NCI-H2227 treated with DMSO at 0.1 percent for 48 hours (cell line): ENCODE measurements at regions not wholly inside any gene's neighbourhood (a gene's known extent, or its start where the extent isn't known, plus 50 kb on each side); places are given as distances from the start of the nearest gene placed in this dataset.

ENCODE experiments used
- DNase-seq: peaks from one replicate; lab custom pipeline; 2025; lab: John Stamatoyannopoulos, UW

DNA sequence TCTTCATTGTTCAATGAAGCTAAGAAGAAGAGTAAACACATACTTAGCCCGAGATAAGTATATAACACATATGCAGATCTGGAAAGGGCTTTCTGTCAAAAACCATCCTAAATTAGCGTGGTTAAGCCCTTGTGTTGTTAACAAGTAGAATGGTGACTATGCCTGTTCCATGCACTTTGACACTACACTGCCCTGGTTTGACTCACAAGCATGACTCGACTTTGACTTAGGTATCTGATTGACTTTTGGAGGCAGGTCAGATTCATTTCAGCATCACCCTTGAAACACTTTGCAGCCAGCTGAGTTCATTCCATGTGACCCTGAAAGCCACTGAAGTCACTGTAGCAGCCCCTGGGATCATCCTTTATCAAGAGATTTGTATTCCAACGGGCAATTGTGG, 239.8 kb downstream of the TBX18 start:
- no peak for DNase-seq

DNA sequence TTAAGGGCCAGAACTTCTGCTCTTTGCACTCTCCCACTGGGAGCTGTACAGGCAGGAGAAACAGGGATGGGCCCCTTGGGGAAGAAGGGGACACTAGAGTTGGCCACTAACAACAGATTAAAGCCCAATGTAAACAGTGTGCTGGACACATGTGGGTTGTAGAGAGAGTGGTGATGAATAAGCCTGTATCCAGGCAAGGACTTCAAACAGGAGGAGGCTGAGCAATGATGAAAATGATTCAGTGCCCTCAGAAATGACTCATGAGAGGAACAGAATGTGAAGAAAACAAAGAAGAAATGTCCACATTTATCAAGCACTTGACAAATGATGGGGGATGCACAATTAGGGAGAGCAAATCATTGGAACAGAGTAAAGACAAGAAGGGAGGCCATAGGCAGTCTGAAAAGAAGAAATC, 242.3 kb downstream of the TBX18 start:
- DNase-seq, result no peak

DNA sequence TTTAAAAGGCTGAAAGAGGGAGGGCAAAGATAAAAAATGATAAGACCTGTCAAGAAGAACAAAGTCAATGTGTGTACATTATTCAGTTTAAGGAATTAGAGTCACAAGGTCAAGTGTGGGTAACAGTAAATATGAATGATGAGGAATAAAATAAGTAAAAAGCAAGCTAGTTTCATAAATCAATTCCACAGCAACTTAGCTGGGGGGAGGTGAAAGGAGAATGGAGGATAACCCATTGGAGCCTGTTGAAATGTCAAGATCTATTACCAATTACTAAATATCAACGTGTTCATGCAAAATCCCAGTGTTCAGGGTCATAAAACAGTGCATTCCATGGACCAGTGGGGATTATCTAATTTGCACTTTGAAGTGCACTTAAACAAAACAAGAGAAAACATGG, 242.9 kb downstream of the TBX18 start:
- DNase-seq, result no peak

DNA sequence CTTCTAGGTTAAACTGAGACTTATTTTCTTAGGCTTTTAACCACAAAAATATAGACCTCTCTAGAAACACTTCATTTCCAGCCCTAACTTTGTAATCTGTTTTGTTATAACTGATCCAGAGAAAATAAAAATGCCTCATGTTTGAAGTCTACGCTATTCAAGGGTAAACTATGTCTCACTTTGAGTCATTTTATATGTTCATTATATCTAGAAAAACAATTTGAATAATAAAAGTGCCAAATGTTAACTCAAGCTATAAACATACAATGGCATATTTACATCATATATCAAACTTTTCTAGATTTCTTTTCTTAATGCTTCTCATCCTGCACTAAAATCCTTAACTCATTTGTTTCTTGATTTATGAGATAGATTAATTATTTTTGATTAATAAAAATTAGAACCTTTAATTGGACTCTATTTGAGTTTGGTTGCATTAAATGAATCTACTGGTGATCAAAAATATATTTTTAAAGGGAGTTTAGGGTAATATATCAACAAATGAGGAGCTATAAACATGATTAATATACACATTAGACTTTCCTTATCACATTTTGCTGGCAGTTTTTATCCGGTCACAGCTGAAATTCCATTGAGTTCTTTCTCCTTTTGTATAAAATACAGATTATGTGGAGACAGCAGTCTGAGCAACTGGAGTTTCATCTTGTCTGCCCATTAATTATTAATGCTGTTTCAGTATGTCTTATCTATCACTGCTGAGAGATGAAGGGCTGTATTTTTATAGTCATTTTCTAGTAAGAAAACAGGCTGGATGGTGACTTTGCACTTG, 246.5 kb downstream of the TBX18 start:
- DNase-seq, result no peak

DNA sequence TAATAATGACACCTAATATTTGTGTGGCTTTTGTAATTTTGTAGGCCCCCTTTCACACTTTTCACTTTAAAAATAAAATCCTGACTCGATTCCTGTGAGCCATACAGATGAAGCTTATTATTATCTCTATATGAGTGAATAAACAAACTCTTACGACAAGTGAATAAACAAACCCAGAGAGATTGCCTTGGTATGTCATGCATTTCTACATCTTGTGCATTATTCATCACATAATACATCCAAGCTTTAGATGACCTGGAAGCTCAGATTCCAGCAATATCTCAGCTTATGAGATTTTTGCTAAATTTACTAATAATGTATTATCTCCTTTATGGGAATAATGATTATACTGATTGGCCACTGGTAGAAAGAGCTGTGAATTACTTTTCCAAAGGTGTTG, 248.2 kb downstream of the TBX18 start:
- DNase-seq, result no peak

DNA sequence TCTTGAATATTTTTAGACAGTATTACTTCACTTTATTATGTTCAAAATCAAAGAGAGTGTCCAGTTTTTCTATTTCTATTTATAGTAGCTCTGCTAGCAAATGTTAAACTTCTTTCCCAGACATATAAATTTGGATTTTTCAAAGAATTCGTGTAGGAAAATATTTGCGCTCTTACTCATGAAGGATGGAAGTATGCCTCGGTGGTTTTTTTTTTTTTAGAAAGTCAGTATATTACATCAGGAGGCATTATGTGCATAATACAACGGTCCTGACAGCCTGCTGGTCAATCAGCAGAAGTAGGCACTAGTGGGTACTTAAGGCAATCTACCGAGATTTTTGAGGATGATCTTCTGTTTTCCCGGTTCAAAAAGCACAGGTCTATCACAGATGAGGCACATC, 249.3 kb downstream of the TBX18 start:
- DNase-seq, result no peak

DNA sequence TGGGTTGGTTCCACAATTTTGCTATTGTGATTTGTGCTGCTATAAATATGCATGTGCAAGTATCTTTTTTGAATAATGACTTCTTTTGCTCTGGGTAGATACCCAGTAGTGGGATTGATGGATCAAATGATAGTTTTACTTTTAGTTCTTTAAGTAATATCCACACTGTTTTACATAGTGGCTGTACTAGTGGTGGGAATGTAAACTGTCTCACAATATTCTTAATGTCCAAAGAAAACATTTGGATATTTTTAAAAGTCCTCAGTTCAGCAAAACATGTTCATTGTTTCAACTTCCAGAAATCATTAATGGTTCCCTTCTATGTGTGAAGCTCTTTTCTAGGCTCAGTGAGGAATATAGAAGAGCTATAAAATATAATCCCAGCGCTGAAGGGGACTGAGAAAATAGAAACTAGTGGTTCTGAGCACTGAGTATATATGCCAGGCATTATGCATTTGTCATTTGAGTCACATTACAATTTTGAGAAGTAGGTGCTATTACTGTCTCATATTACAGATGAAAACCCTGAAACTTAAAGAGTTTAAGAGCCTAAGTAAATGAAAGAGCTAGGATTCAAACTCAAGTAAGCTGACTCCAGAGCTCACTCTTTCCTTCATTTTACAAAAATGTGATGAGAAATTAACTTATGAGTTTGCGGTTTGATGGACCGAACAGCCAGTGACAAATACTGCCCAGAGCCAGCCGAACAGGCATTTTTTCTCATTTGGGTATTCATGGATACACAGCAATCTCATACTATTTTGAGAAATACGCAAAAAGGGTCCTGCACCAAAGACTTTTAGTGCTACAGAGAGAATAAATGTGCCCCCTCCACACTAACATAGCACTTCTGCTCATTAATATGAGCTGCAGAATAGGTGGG, 250.1 kb downstream of the TBX18 start:
- no peak for DNase-seq

DNA sequence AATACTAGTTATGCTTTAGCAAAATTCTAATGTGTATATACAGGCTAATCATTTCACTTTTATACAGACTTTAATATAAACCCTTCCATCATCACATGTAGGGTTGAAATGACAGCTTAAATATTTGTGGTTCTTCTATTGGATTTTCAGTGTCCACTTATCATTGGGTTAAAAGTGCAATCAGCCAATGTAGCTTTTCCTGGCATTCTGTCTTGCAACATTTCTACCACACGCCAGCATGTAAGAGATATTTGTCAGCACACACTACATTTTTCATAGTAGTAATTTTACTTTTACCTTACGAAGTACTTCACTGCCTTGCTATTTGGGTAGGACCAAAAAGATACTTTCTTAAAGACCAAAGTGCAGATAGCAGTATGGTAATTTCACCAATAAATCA, 252.0 kb downstream of the TBX18 start:
- DNase-seq, result no peak

DNA sequence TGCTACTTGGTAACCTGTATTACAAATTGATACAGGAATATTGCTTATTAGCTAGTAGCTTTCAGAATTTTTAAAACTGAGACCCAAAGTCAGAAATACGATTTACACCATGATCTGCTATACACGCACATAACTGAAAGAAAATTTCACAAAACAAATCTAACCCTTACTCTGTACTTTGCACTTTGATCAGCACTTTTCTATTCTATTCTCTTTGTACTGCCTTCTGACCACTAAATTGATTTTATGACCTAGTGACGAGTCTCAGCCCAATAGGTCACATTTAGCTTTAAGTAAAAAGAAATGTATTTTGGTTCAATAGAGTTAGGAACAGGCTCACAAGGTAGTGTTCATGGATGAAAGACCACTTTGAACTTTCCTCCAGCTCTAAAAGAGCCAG, 252.5 kb downstream of the TBX18 start:
- DNase-seq, result no peak

DNA sequence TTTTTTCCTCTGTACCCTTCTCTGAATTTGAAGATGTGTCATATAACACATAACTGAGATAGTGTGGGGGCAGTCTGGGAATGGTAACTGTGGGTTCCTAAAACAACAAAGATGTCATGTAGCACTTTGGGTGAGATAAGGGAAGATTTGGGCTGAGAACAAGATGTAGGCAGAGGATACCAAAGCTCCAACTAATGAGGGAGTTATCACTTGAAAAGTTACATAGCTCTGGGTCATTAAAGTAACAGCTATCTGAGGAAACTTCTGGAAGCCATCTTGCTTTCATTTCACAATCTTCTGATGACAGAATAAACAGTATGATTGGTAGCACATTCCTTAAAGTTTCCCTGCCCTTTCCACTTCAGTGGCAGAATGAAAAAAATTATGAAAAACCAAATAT, 255.4 kb downstream of the TBX18 start:
- DNase-seq, result no peak

DNA sequence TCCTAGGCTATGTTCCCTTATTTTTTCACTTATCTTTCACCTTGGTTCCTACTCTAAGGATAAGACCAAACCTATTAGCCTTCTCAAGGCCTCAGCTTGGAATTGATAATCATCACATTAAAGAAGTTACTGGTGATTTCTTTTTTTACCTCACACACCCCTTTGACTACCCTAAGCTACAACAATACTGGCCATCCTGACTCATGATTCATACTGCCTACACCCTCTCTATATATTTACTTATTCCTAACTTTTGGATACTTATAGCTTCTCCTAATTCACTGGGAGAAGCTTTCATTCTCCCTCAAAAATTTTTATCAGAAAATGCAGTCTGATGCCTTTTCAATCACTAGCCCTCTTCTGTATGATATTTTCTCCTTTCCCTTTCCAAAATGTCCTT, 256.1 kb downstream of the TBX18 start:
- no peak for DNase-seq

DNA sequence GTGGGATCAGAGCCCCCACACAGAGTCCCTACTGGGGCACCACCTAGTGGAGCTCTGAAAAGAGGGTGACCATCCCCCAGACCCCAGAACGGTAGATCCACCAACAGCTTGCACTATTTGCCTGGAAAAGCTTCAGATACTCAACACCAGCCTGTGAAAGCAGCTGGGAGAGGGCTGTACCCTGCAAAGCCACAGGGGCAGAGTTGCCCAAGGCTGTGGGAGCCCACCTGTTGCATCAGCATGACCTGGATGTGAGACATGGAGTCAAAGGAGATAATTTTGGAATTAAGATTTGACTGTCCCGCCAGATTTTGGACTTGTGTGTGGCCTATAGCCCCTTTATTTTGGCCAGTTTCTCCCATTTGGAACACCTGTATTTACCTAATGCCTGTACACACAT, 260.4 kb downstream of the TBX18 start:
- no peak for DNase-seq

DNA sequence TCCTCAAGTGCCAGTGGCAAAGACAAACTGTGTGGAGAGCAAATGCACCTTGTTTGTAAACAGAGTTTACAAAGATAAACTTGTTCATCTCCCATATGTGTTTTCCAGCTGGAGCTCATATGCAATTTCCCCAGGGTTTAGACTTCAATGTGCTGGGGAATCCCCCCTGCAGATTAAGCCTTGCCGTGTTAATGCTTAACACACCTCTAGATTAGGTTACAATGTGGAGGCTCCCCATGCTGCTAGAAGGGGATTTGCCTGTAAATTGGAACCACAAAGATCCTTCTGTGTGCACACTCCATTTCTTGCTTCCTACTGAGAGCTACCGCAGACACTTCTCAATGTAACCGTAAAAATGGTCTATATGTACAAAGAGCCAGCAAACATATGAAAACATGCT, 263.1 kb downstream of the TBX18 start:
- DNase-seq, result no peak

DNA sequence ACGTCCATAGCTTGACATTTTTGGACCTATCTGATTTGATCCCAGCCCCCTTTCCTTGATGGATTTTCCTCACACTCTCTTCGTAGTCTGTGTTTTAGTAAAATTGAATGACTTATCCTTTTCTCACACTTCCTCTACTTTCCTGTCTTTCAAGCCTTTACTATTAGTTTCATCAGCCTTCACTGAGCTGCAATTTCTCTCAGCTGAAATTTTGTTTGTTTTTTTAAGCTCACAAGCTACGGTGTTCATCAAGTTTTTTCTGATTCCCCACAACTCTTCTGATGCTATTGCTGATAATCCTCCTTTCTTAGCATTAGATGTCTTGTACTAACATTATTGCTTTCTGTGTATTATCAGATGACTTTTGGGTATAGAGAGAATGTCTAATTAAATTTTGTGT, 263.7 kb downstream of the TBX18 start:
- DNase-seq, result no peak

DNA sequence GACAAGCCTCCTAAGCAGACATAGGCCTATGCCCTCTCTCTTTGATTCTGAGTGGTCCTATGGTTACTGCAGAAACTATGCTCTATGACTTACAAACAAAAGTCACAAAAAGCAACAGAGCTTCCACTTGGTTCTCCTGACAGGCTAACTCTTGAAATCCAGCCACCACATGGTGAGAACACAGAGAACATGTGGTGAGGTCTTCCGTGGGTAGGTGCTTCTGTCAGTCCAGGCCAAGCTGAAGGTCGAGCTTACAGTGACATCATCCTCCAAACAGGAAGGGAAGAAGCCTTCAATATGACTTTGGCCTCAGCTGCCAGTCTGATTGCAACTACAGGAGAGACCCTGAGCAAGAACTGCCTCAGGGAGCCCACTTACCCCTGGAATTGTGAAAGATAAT, 265.5 kb downstream of the TBX18 start:
- DNase-seq, result no peak

DNA sequence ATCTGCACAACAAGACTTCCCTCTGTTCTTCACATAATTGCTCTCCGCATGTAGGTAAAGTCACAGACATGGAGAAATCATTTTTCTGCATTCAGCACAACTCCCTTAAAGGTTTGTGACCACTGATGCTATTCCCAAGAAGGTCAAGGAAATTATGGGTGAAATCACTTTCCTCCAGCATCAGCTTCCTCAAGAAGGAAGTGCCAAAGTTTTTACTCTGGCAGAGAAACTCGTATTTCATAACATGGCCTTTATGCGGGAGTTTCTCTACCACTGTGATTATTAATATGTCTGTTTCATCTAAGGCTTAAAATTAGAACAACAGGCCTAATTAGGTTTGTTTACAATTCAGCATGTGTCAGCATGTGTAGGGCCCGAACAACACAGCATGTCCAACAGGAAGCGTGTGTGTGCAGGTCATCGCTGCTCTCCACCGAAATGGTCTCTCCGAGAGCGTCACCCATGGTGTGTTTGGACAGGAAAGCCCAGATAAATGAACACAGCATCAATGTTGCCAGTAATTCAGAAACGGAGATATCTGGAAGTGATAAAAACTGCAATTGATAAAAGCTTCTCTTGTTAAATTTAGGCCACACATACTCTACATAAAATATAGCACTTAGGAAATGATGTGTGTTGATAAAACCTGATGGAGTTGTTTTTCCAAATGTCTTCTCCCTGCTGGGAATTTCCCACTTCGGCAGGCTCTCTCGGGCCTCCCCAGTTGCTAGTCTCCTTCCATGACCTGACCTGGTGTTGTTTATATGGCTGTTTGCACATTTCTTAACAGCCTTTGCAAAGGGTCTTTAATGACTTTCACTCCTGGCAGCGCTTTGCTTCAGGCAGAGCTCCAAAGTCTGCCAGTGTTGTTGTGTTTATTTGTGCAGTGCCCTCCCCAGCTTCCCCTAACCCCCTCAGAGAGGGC, 265.1 kb upstream of the CEP162 start:
- no peak for DNase-seq

DNA sequence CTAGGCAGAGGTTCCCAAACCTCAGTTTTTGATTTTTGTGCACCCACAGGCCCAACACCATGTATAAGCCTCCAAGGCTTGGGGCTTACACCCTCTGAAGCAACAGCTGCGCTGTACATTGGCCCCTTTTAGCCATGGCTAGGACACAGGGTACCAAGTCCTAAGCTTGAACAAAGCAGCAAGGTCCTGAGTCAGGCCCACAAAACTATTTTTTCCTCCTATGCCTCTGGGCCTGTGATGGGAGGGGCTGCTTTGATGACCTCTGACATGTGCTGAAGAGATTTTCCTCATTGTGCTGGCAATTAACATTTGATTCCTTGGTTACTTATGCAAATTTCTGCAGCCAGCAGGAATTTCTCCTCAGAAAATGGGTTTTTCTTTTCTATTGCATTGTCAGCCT, 262.2 kb upstream of the CEP162 start:
- no peak for DNase-seq

DNA sequence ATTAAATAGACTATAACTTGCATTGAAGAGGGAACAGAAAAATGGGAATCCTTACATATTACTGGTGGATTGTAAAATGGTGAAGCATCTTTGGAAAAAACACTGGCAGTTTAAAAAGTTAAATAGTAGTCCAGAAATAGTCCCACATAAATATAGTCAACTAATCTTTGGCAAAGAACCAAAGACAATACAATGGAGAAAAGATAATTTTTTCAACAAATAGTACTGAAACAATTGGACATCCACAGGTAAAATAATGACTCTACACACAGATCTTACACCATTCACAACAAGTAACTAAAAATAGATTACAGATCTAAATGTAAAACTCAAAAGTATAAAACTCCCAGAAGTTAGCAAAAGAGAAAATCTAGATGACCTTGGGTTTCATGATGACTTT, 259.1 kb upstream of the CEP162 start:
- DNase-seq, result no peak

DNA sequence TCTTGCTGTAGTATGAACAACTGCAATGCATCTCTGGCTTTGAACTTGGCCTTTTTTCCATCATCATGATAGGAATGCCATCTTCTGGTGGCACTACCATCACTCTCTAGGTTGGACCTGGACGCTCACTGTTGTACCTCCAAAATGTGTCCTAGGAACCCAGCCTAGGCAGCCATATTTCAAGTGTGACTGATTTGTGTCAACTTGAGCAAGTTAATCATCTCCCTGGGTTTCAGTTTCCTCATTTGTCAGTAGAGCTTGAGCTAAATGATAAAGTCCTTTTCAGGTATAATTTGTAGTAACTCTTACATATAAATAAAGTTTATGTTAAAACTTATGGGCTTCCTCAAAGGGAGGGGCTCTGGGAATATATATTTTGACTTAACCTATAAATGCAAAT, 241.7 kb upstream of the CEP162 start:
- DNase-seq, result no peak

DNA sequence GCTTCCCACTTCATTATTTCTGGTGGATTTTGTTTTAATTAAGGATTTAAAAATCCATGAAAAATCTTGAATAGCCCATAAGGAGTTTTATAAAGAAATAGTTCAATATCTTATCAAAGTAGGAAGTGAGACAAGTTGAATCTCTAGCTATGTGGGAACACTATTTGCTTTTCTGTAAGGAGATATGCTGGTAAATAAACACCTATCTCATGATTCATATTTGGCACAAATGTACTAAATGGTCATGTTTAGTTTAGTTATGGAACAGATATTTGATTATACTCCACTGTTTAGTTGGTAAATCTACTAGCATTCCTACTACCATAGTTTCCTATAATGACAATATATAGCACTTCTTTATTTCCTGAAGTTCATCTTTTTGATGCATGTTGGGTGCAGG, 239.9 kb upstream of the CEP162 start:
- no peak for DNase-seq

DNA sequence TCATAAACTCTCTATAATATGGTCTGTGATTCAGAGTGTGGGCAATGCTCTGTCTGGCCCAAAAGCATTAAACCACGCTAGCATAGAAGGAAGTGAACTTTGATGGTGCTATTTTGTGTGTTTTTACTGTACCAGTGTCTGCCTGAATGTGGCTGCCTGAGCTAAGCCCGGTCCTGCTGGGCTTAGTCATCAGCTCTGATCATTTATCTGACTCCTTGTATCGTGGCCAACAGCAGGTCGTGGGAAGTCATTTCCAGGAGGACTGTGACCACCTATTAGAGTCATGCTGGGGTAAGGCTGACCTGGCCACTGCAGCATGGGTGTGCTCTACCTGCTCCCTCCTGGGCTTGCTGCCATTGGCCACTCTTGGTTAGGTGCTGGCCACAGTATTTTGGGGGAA, 239.1 kb upstream of the CEP162 start:
- DNase-seq, result no peak

DNA sequence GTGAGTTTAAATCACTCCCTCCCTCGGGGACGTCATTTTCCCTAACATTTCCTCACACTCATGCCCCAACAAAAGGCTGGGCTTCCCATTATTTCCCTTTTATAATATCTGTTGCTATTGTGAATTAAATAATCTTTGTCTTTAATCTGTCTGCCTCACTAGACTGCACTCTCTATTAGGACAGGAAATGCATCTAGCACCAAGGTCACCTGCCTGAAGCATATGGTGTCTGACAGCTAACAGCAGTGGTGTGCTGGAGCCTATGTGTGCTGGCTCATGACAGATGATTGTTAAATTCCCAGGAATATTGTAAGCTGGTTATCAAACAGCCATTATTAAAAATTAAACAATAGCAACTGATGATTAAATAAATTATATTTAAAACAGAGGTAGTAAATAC, 237.0 kb upstream of the CEP162 start:
- no peak for DNase-seq
